ENCODE measurements at regions not wholly inside any gene's neighbourhood (a gene's known extent, or its start where the extent isn't known, plus 50 kb on each side); places are given as distances from the start of the nearest gene placed in this dataset.

DNA sequence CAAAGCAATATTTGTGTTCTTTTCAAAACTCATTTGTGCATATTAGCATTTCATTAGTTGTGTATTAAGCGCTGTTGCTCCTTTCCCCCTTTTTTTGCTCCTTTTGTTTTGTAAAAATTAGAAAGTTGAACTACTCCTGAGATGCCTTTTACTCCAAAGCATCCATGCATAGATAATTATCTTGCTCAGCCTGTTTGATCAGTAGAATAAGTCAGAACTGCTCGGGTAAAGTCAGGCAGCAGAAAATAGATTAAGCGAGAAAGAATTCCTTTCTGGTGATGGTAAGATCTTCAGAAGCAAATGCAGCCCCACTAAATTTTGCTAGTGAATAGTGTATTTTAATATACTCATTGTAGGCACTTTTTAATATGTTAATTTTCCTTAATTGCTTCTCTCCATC, 227.1 kb downstream of the TEX36 start:
- TF ChIP-seq, protein P1, sequence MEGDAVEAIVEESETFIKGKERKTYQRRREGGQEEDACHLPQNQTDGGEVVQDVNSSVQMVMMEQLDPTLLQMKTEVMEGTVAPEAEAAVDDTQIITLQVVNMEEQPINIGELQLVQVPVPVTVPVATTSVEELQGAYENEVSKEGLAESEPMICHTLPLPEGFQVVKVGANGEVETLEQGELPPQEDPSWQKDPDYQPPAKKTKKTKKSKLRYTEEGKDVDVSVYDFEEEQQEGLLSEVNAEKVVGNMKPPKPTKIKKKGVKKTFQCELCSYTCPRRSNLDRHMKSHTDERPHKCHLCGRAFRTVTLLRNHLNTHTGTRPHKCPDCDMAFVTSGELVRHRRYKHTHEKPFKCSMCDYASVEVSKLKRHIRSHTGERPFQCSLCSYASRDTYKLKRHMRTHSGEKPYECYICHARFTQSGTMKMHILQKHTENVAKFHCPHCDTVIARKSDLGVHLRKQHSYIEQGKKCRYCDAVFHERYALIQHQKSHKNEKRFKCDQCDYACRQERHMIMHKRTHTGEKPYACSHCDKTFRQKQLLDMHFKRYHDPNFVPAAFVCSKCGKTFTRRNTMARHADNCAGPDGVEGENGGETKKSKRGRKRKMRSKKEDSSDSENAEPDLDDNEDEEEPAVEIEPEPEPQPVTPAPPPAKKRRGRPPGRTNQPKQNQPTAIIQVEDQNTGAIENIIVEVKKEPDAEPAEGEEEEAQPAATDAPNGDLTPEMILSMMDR (conservative IDR thresholded peaks at IDR 0.05; ENCODE audit: low read length), result no peak
- TF ChIP-seq EZH2phosphoT487 (IDR thresholded peaks at IDR 0.05; ENCODE audit: borderline replicate concordance), result no peak
